ENCODE measurements at regions not wholly inside any gene's neighbourhood (a gene's known extent, or its start where the extent isn't known, plus 50 kb on each side); places are given as distances from the start of the nearest gene placed in this dataset.

GRCh38 chr18:59802031-59802430 is 97.8 kb upstream of the PMAIP1 start:
- TF ChIP-seq POLR2A (IDR thresholded peaks at IDR 0.05; ENCODE audit: borderline replicate concordance, extremely low read depth, insufficient read depth, insufficient read length): no peak
- no peak for TF ChIP-seq CTCF (IDR thresholded peaks at IDR 0.05 in 2 of 3, conservative IDR thresholded peaks at IDR 0.05 in 1 of 3; ENCODE audit: borderline replicate concordance in 1 of 3, insufficient read depth in 1 of 3, low read depth in 2 of 3, low read length in 2 of 3)
- TF ChIP-seq POLR2AphosphoS5 (IDR thresholded peaks at IDR 0.05; ENCODE audit: low read depth, low read length): no peak
- TF ChIP-seq, protein P1, sequence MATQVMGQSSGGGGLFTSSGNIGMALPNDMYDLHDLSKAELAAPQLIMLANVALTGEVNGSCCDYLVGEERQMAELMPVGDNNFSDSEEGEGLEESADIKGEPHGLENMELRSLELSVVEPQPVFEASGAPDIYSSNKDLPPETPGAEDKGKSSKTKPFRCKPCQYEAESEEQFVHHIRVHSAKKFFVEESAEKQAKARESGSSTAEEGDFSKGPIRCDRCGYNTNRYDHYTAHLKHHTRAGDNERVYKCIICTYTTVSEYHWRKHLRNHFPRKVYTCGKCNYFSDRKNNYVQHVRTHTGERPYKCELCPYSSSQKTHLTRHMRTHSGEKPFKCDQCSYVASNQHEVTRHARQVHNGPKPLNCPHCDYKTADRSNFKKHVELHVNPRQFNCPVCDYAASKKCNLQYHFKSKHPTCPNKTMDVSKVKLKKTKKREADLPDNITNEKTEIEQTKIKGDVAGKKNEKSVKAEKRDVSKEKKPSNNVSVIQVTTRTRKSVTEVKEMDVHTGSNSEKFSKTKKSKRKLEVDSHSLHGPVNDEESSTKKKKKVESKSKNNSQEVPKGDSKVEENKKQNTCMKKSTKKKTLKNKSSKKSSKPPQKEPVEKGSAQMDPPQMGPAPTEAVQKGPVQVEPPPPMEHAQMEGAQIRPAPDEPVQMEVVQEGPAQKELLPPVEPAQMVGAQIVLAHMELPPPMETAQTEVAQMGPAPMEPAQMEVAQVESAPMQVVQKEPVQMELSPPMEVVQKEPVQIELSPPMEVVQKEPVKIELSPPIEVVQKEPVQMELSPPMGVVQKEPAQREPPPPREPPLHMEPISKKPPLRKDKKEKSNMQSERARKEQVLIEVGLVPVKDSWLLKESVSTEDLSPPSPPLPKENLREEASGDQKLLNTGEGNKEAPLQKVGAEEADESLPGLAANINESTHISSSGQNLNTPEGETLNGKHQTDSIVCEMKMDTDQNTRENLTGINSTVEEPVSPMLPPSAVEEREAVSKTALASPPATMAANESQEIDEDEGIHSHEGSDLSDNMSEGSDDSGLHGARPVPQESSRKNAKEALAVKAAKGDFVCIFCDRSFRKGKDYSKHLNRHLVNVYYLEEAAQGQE (IDR thresholded peaks at IDR 0.05; ENCODE audit: low read depth): no peak
- no peak for TF ChIP-seq EZH2phosphoT487 (IDR thresholded peaks at IDR 0.05; ENCODE audit: borderline replicate concordance)
- TF ChIP-seq JUND (IDR thresholded peaks at IDR 0.05): no peak
- no peak for TF ChIP-seq SIN3A (IDR thresholded peaks at IDR 0.05; ENCODE audit: low read depth)
- no peak for TF ChIP-seq EZH2 (IDR thresholded peaks at IDR 0.05)
- TF ChIP-seq ATF3 (IDR thresholded peaks at IDR 0.05): no peak
